ENCODE measurements at regions not wholly inside any gene's neighbourhood (a gene's known extent, or its start where the extent isn't known, plus 50 kb on each side); places are given as distances from the start of the nearest gene placed in this dataset.

DNA sequence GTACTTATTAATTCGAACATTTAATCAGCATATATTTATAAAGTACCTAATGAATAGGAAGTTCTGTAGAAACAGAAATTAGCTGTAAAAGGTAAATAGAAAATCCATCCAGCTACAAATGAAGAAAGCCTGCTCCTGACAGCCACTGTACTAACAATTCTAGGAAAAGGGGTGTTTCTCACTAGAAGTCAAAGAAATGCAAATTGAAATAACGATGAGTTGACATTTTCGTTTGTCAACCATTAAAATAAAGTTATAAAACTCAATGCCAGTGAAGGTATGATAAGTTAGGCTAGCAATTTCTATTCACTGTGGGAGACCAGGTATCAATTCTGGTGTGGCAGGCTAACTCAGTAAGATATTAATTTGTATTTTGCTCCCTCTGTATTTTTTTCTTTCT, 198.0 kb downstream of the ARL4C start:
- no peaks in the 10 kb centered on the region for H3K23me2 ChIP-seq (ENCODE audit: insufficient read length, low read depth, low read length, poor library complexity, severe bottlenecking)
- no peaks in the 10 kb centered on the region for H3K79me1 ChIP-seq (ENCODE audit: insufficient read depth, low read depth, low read length, poor library complexity, severe bottlenecking)
- no peak overlapping the region for H3K18ac ChIP-seq (ENCODE audit: insufficient read length, low read depth, low read length)
- no peak overlapping the region for H4K5ac ChIP-seq (ENCODE audit: insufficient read length, low read depth, low read length)
- no peak overlapping the region for H3K4ac ChIP-seq (ENCODE audit: low read depth, low read length)
- no peak overlapping the region for H2BK20ac ChIP-seq (ENCODE audit: low read depth, low read length, poor library complexity, severe bottlenecking)
- no peak for DNase-seq
- H2AFZ ChIP-seq (ENCODE audit: low read length) = no peak overlapping the region
- no peaks in the 10 kb centered on the region for H4K20me1 ChIP-seq (ENCODE audit: control insufficient read depth, insufficient read depth, insufficient read length)
- H2AK5ac ChIP-seq (ENCODE audit: insufficient read length, low read length) = no peak overlapping the region
- no peaks in the 10 kb centered on the region; the same call in 1 of the 2 replicates for H3K27me3 ChIP-seq (ENCODE audit: insufficient read depth, low read length)
- H2BK12ac ChIP-seq (ENCODE audit: insufficient read length, low read depth, low read length) = no peak overlapping the region
- no peaks in the 10 kb centered on the region for H3K9me3 Mint-ChIP-seq
- H3K56ac ChIP-seq (ENCODE audit: insufficient read length, low read depth, low read length) = no peak overlapping the region
- H4K91ac ChIP-seq (ENCODE audit: insufficient read length, low read depth, low read length) = no peak overlapping the region
- H3K14ac ChIP-seq (ENCODE audit: insufficient read depth, low read length) = no peak overlapping the region
- H3K36me3 Mint-ChIP-seq (ENCODE audit: insufficient read depth in 1 of 3, low read depth in 3 of 3) = 0 out of 7 replicates have a peak, but pooled peaks cover 0 to 4% (median 0%) of the 10 kb centered on the region in 3 experiments
- H3K79me2 ChIP-seq (ENCODE audit: insufficient read depth, low read length) = no peaks in the 10 kb centered on the region
- H3K27ac Mint-ChIP-seq = no peak overlapping the region
- H3K4me3 Mint-ChIP-seq = no peak overlapping the region
- TF ChIP-seq, protein P1, sequence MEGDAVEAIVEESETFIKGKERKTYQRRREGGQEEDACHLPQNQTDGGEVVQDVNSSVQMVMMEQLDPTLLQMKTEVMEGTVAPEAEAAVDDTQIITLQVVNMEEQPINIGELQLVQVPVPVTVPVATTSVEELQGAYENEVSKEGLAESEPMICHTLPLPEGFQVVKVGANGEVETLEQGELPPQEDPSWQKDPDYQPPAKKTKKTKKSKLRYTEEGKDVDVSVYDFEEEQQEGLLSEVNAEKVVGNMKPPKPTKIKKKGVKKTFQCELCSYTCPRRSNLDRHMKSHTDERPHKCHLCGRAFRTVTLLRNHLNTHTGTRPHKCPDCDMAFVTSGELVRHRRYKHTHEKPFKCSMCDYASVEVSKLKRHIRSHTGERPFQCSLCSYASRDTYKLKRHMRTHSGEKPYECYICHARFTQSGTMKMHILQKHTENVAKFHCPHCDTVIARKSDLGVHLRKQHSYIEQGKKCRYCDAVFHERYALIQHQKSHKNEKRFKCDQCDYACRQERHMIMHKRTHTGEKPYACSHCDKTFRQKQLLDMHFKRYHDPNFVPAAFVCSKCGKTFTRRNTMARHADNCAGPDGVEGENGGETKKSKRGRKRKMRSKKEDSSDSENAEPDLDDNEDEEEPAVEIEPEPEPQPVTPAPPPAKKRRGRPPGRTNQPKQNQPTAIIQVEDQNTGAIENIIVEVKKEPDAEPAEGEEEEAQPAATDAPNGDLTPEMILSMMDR (conservative IDR thresholded peaks at IDR 0.05) = no peak
- H3K27me3 Mint-ChIP-seq (ENCODE audit: low read depth) = peaks cover 8% of the 10 kb centered on the region
- no peak overlapping the region for H2BK5ac ChIP-seq (ENCODE audit: insufficient read length, low read length)
- no peak overlapping the region for H2BK15ac ChIP-seq (ENCODE audit: low read depth, low read length)
- H3K4me2 ChIP-seq (ENCODE audit: insufficient read depth, insufficient read length, low read length) = no peak overlapping the region
- H3K4me1 ChIP-seq (ENCODE audit: insufficient read depth, low read length) = no peaks in the 10 kb centered on the region
- H3K9ac ChIP-seq (ENCODE audit: extremely low read depth, insufficient read length, low read length) = no peak overlapping the region
- no peak overlapping the region for H3T11ph ChIP-seq (ENCODE audit: low read length)
- no peak overlapping the region for H4K8ac ChIP-seq (replicated peaks; ENCODE audit: insufficient read length, low read depth, low read length)
- H3K23ac ChIP-seq (ENCODE audit: insufficient read length, low read depth, low read length) = no peak overlapping the region
- H2BK120ac ChIP-seq (ENCODE audit: low read depth, low read length, poor library complexity, severe bottlenecking) = no peak overlapping the region
- no peak overlapping the region for H3K27ac ChIP-seq (ENCODE audit: insufficient read length, low read depth, low read length)
- peaks cover 4 to 13% of the 10 kb centered on the region in 2 experiments for H3K4me1 Mint-ChIP-seq
- H3K9me3 ChIP-seq (ENCODE audit: control insufficient read depth, low read depth, low read length) = no peaks in the 10 kb centered on the region
- no CpG with 5 or more reads among the region's 3 CpGs for WGBS (ENCODE audit: extremely low coverage, insufficient read length, low lambda C conversion rate)

Measured in H9 (cell line).